NCI-H82 (cell line): ENCODE measurements at regions not wholly inside any gene's neighbourhood (a gene's known extent, or its start where the extent isn't known, plus 50 kb on each side); places are given as distances from the start of the nearest gene placed in this dataset.
"Not testable (repeated sequence)": the region's sequence is repeated elsewhere in the genome, so short reads cannot be mapped to it uniquely, and the experiment has no call there.

Experiments used
- DNase-seq: peaks from one replicate; lab custom pipeline; 2025; lab: John Stamatoyannopoulos, UW

DNA sequence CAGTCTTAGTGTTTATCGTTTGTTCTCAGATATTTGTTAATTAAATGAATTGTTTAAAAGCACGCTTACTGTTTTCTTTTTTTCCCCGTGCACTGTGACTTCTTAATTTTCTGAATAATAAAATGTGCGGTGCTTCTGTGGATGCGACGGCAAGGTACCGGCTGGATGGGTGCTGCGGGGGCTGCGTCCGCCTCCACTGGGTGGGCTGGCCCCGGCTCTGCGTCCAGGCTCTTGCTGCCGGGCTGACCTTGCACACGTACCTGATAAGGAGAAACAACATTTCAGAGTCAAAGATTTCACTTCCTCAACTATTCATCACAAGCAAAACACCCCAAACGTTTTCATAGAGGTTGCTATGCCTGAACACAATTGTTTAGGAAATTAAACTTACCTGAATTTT lies 404.0 kb upstream of the IRX1 start:
- no peak for DNase-seq

DNA sequence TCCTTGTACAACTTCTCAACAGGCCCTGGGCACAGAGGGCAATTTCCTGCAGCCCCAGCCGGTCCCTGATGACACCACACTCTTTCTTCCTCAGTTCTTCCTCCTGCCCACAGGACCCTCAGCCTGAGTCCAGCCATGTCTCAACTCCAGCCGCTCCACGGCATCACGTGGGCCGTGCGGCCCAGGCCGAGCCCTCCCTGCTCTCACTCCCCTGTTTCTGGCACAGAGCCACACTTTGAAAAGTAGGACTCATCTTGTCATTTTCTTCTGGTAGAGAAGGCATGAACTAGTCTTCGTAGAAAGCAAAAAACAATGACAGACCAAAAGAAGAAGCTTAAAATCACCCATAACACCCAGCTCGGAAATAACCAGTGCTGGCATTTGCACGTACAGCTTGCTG lies 404.7 kb upstream of the IRX1 start:
- no peak for DNase-seq

- no peak for DNase-seq
Measured at GRCh38 chr5:3190433-3190832, 405.2 kb upstream of the IRX1 start.

GRCh38 chr5:3187771-3188425 lies 407.7 kb upstream of the IRX1 start:
- no peak for DNase-seq

DNA sequence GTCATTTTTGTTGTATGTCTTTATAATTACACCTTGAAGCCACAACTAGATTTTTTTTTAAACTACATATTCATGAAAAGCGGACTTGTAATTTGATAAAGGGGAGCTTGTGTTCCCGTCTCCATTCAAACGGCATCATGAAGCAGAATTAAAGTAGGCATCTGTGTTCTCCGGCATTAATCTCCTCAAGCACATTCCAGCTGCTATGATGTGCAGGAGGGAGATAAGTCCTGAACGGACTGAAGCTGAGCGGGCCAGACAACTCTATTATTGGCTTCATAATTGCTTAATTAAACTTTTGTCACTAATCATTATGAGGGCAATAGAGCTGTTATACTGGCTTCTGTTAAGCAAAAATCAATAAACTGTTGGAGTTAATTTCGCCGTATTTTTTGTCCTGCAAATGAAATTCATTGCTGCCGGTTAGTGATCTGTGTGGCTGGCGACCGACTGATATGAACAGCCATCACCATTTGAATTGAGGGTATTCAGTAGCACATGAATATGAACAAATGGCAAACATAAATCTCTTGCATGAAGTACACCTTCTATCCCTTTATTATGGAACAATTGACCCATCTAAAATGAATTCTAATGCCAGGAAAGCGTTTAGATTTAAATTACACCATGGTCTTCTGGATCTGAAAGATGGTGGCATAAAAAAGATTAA lies 408.8 kb upstream of the IRX1 start:
- peak; percentile 77 for DNase-seq

GRCh38 chr5:3186156-3186555 lies 409.5 kb upstream of the IRX1 start:
- no peak for DNase-seq

GRCh38 chr5:3185488-3185887 lies 410.1 kb upstream of the IRX1 start:
- DNase-seq: no peak

DNA sequence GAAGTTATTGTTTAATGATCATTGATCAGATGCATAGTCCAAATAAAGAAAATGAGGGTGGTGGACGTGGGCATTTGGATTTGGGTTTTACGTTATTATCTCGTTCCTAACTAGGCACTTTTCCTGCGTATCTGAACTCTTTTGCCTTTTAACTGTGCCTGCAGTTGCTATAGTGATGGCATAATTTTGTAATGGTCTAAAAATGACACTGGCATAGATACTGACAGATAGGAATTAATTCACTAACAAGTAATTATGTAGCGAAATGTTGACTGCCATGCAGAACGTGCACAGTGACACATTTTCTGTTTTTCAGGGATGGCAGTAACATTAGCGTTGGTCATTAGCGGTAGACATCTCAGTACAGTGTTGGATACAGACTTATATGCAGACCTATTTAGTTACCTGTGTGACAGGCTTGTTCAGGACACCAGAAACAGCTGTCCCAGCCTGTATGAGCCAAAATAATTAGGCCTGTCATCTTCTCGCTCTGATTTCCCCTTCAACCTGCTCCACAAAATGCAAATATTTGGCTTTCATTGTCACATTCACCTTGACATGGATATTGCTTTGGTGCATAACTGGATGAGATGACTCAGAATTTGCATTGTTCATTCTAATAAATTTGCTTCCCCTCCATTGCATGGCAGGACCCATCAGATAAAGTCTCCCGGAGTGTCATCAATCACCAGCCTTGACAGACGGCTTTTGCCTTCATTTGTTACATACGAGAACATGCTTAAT lies 413.3 kb upstream of the IRX1 start:
- DNase-seq: no peak

DNA sequence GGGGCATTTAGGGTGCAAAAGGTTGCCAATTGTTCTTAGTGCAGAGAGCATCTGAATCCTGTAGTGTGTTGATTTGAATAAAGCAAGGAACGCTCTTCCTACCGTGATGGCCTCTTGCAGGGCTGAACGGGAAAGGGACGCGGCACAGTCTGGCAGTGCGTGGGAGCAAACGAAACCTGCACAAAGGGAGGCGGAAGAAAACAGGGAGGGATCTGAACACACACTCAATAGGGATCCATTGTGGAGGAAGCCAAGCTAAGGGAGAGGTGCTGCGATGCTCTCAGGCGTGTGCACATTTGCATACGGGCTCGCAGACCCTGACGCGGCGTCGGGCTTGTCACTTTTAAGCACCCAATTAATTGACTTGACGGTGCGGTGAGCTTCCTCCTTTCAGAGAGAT lies 414.0 kb upstream of the IRX1 start:
- peak; percentile 2 for DNase-seq

DNA sequence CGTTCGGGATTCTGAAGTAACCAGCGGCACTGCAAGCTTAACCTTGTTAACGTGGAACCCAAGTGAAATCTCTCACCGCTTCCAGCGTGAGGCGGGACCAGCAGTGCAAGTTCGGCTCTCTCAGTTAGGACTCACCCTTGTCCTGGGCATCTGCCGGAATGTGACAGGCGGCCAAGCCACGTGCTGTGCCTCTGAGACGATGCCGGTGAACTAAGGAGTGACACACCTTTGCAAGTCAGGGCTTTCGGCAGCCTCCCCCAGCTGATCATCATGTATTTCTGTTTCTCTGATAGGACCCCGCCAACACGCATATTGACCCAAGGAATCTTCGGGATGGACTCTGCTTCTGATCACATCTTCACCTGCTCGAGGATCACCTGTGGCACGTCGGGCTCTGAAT lies 415.0 kb upstream of the IRX1 start:
- no peak for DNase-seq

DNA sequence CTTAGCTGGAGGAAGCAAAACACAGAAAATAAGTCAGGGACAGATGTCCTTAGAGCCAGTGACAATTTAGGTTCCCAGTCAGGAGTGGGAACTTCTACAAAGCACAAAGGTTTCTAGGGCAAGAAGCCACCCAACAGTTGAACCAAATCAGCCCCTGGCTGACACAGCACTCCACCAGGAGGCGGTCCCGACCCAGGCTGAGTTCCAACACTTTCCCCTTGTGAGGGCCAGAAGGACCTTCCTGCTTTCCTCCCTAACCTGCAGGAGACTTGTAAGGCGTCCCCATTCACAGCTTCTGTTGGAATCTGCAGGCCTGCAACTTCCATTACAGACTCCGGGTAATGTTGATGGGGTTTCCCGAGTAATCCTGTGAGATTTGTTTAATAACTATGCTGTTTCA lies 416.4 kb upstream of the IRX1 start:
- DNase-seq: no peak

GRCh38 chr5:3177338-3177737 lies 418.3 kb upstream of the IRX1 start:
- DNase-seq: no peak

DNA sequence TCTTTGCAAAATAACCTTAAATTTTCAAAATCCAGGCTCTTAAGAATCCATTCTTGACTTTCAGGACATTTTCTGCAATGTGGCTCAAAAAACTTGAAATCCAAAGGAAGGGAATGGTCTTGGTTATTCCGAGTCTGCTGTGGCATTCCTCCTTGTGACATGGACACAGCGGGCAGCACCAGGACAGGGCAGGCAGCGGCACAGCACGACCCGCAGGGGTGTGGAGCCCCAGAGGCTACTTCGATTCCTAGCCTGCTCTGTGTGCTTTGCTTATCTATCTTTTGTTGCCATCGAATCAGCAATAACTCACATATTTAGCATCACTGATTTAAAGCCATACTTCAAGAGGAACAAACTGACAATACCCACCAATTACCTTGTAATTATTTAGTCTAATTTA lies 420.2 kb upstream of the IRX1 start:
- no peak for DNase-seq

GRCh38 chr5:3167473-3167872 lies 416.0 kb upstream of the IRX2 start:
- no peak for DNase-seq

DNA sequence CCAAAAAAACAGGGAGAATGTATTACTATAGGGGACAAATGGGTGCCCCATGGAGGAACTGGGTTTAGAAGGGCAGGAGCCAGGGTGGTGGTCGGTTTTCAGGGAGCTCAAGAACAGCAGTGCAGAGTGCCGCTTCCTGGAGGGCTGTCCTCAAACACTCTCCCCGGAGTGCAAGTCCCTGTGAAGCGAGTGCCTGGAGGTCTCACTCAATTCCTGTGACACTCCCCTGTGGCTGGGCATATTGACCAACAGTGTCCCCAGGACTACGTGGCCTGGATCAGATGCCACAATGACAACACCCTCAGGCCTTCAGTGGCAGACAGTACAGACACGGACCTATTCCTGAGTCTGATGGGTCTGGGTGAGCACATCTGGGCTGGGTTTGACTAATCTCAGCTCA lies 412.1 kb upstream of the IRX2 start:
- DNase-seq: no peak

GRCh38 chr5:3161672-3162071 lies 410.2 kb upstream of the IRX2 start:
- no peak for DNase-seq

DNA sequence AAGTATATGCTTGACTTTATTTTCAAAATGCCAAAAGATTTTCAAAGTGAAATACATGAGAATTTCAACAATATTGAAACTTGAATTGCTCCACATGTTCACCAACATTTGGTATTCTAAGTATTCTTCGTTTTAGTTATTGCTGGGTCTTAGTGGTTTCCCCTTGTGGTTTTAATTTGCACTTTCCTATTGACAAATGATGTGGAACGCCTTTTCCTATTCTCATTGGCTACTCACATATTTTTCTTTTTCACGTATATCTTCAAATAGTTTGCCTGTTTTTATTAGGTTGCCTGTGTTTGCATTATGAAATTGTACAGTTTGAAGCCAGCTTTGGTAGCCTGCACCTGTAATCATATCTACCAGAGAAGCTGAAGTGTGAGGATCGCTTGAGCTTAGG lies 405.7 kb upstream of the IRX2 start:
- DNase-seq: no peak

DNA sequence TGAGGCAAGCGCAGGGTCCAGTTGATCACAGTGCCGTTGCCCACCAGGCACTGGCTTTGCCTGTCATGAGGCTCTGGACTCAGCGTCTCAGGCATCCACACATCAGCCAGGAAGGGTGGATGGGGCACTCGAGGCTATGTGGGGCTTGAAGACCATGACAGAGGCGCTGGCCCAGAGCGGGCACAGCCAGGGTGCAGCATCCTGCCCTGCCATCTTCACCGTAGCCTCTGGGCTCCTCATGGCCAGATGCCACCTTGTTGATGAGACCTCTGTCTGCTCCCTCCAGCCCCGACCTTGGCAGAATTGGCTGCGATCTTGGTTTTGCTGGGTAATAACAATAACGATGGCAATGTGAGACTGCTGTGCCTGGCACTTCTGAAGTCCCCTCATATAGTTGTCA lies 404.2 kb upstream of the IRX2 start:
- DNase-seq: no peak

GRCh38 chr5:3155046-3155445 lies 403.6 kb upstream of the IRX2 start:
- no peak for DNase-seq

GRCh38 chr5:3153906-3154305 lies 402.4 kb upstream of the IRX2 start:
- DNase-seq: no peak

GRCh38 chr5:3153226-3153858 lies 401.9 kb upstream of the IRX2 start:
- peak; percentile 9 for DNase-seq

DNA sequence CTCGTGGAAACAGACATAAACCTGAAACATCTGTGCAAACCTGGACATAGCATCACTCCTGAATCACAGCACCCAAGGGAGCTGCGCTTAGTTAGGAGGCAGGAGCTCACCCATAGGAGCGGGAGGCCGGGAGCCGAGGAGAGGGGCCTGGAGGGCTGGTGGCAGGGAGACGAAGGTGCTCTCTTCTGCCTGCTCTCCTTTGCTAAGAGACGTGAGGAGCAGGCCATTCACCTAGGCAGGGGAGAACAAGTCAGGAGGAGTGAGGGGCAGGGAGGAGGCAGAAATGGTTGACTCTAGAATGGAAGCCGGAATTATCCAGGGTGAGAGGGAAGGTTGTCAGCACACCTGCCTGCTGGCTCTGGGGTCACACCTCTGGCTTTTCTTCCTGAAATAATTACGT lies 398.4 kb upstream of the IRX2 start:
- DNase-seq: no peak

DNA sequence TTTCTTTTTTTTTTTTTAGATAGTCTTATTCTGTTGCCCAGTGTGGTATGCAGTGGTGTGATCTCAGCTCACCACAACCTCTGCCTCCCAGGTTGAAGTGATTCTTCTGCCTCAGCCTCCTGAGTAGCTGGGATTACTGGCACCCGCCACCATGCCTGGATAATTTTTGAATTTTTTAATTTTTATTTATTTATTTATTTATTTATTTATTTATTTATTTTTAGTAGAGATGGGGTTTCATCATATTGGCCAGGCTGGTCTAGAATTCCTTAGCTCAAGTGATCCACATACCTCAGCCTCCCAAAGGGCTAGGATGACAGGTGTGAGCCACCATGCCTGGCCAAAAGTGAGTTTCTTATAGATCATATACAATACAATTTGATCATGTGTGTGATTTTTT lies 395.9 kb upstream of the IRX2 start:
- DNase-seq: not testable (repeated sequence)
